SU-DHL-6 (cell line): ENCODE measurements at regions not wholly inside any gene's neighbourhood (a gene's known extent, or its start where the extent isn't known, plus 50 kb on each side); places are given as distances from the start of the nearest gene placed in this dataset.

Experiments
- H2AFZ ChIP-seq: fragments of 200-600 bp; sonication (generic); 2 replicates; pipeline ENCODE4 v1.6.1; 2014; ENCODE audit warnings: low read depth, mild to moderate bottlenecking, moderate library complexity, mixed read lengths, antibody characterized with exemption, low read length; ENCODE audit not compliant: severe bottlenecking
- H3F3A ChIP-seq: fragments of 200-600 bp; shearing (Covaris generic); 2 replicates; pipeline ENCODE4 v1.6.0; 2016; ENCODE audit warnings: antibody characterized with exemption, mild to moderate bottlenecking; ENCODE audit not compliant: insufficient read depth
- H3K27ac ChIP-seq: fragments of 200-600 bp; sonication (generic); 2 replicates; pipeline ENCODE4 v1.5.1; 2016; ENCODE audit warnings: low read depth, mild to moderate bottlenecking, low read length, moderate library complexity, mixed read lengths
- H3K27me3 ChIP-seq: fragments of 200-600 bp; sonication (generic), shearing (Covaris generic); 2 replicates; pipeline ENCODE4 v1.6.0; 2014; ENCODE audit warnings: mild to moderate bottlenecking, low read length
- H3K36me3 ChIP-seq: fragments of 200-600 bp; sonication (generic); 2 replicates; pipeline ENCODE4 v1.6.1; 2014; ENCODE audit warnings: mild to moderate bottlenecking, low read length, mixed read lengths
- H3K4me2 ChIP-seq: fragments of 300-600, 200-600 bp; shearing (Covaris generic), sonication (generic); 2 replicates; pipeline ENCODE4 v1.6.0; 2014; ENCODE audit warnings: low read length, low read depth, mild to moderate bottlenecking; ENCODE audit not compliant: poor library complexity, severe bottlenecking
- H3K4me3 ChIP-seq: fragments of 200-600 bp; sonication (generic); 2 replicates; pipeline ENCODE4 v1.5.1; 2014; ENCODE audit warnings: antibody characterized with exemption, low read length, mild to moderate bottlenecking, mixed read lengths; ENCODE audit not compliant: insufficient read depth, poor library complexity, severe bottlenecking
- H3K79me2 ChIP-seq: fragments of 200-600 bp; sonication (generic); 2 replicates; pipeline ENCODE4 v1.6.1; 2014; ENCODE audit warnings: mild to moderate bottlenecking, low read length, moderate library complexity; ENCODE audit not compliant: insufficient read depth
- H3K9ac ChIP-seq: fragments of 200-600 bp; sonication (generic); 2 replicates; pipeline ENCODE4 v1.7.0; 2014; ENCODE audit warnings: mild to moderate bottlenecking, low read length
- H3K9me2 ChIP-seq: fragments of 200-600 bp; sonication (generic); replicated peaks from 2 replicates; pipeline ENCODE4 v1.6.1; 2014; ENCODE audit warnings: low read length; ENCODE audit not compliant: insufficient read depth
- H3K9me3 ChIP-seq: fragments of 200-600 bp; sonication (generic); 2 replicates; pipeline ENCODE4 v1.6.1; 2014; ENCODE audit warnings: low read length, mixed read lengths; ENCODE audit not compliant: insufficient read depth
- H4K20me1 ChIP-seq: fragments of 200-600 bp; sonication (generic); 2 replicates; pipeline ENCODE4 v1.6.1; 2014; ENCODE audit warnings: low read depth, mild to moderate bottlenecking, antibody characterized with exemption, low read length, moderate library complexity, mixed read lengths
- CTCF ChIP-seq: fragments of 200-600 bp; sonication (generic); IDR thresholded peaks from one replicate; pipeline ENCODE4 v1.5.1; 2017; ENCODE audit warnings: antibody characterized with exemption, mild to moderate bottlenecking, low read length, moderate library complexity; ENCODE audit not compliant: insufficient read depth, poor library complexity, severe bottlenecking
- EZH2phosphoT487 ChIP-seq: fragments of 200-600 bp; sonication (generic), shearing (Covaris generic); conservative IDR thresholded peaks from 2 replicates; pipeline ENCODE4 v1.6.1; 2018; ENCODE audit warnings: mild to moderate bottlenecking, antibody characterized with exemption, low read length, moderate library complexity, mixed read lengths

- H3K4me3 ChIP-seq, result no peak overlapping the region
- no peaks in the 10 kb centered on the region for H3F3A ChIP-seq
- TF ChIP-seq EZH2phosphoT487 (no peak), CTCF (no peak)
- H3K9me3 ChIP-seq, result no peaks in the 10 kb centered on the region
- no peaks in the 10 kb centered on the region for H3K36me3 ChIP-seq
- H3K9me2 ChIP-seq, result no peaks in the 10 kb centered on the region
- no peaks in the 10 kb centered on the region for H3K79me2 ChIP-seq
- no peak overlapping the region for H2AFZ ChIP-seq
- no peaks in the 10 kb centered on the region for H4K20me1 ChIP-seq
- H3K9ac ChIP-seq, result no peak overlapping the region
- no peak overlapping the region for H3K27ac ChIP-seq
- H3K27me3 ChIP-seq, result no peaks in the 10 kb centered on the region
- no peak overlapping the region for H3K4me2 ChIP-seq
Measured at GRCh38 chr12:102334765-102335164, 137.1 kb upstream of the PMCH start.

GRCh38 chr12:102331419-102331818, 133.8 kb upstream of the PMCH start:
- Histone ChIP-seq H3K9me3 (no peaks in the 10 kb centered on the region), H3K79me2 (no peaks in the 10 kb centered on the region), H3K27me3 (no peaks in the 10 kb centered on the region), H3K9ac (no peak overlapping the region), H3F3A (no peaks in the 10 kb centered on the region), H2AFZ (no peak overlapping the region), H3K36me3 (no peaks in the 10 kb centered on the region), H4K20me1 (no peaks in the 10 kb centered on the region), H3K27ac (no peak overlapping the region), H3K4me2 (no peak overlapping the region), H3K4me3 (no peak overlapping the region), H3K9me2 (no peaks in the 10 kb centered on the region)
- TF ChIP-seq CTCF (no peak), EZH2phosphoT487 (no peak)

- TF ChIP-seq CTCF (no peak), EZH2phosphoT487 (no peak)
- no peaks in the 10 kb centered on the region for H3K79me2 ChIP-seq
- no peak overlapping the region for H3K27ac ChIP-seq
- no peaks in the 10 kb centered on the region for H3F3A ChIP-seq
- no peak overlapping the region for H3K9ac ChIP-seq
- H3K4me3 ChIP-seq, result no peak overlapping the region
- no peak overlapping the region for H2AFZ ChIP-seq
- H3K9me3 ChIP-seq, result no peaks in the 10 kb centered on the region
- no peaks in the 10 kb centered on the region for H3K36me3 ChIP-seq
- no peaks in the 10 kb centered on the region for H4K20me1 ChIP-seq
- no peaks in the 10 kb centered on the region for H3K9me2 ChIP-seq
- H3K4me2 ChIP-seq, result no peak overlapping the region
- no peaks in the 10 kb centered on the region for H3K27me3 ChIP-seq
Measured at GRCh38 chr12:102329883-102330282, 132.2 kb upstream of the PMCH start.
